GM21825 (cell line): ENCODE measurements at regions not wholly inside any gene's neighbourhood (a gene's known extent, or its start where the extent isn't known, plus 50 kb on each side); places are given as distances from the start of the nearest gene placed in this dataset.
"Not testable (repeated sequence)": the region's sequence is repeated elsewhere in the genome, so short reads cannot be mapped to it uniquely, and the experiment has no call there.

Experiments
- ATAC-seq: cut with Tn5 transposase; IDR thresholded peaks from one replicate; pipeline ENCODE4 v1.9.1; 2021; ENCODE audit warnings: mild to moderate bottlenecking, moderate library complexity; ENCODE audit not compliant: unreplicated experiment

- not testable (repeated sequence) for ATAC-seq
These were observed 129.6 kb downstream of the CRYBB2 start for GRCh38 chr22:25348996-25349395.

- ATAC-seq = no peak
These were observed 131.1 kb downstream of the CRYBB2 start for GRCh38 chr22:25350551-25350971.

GRCh38 chr22:25351631-25352293 is 132.3 kb downstream of the CRYBB2 start:
- no peak for ATAC-seq

- ATAC-seq = no peak
These were observed 132.8 kb downstream of the CRYBB2 start for GRCh38 chr22:25352294-25352680.

GRCh38 chr22:25353516-25354445 is 134.3 kb downstream of the CRYBB2 start:
- no peak for ATAC-seq

GRCh38 chr22:25354456-25354855 is 135.0 kb downstream of the CRYBB2 start:
- ATAC-seq = no peak

GRCh38 chr22:25357132-25357455 is 137.7 kb downstream of the CRYBB2 start:
- ATAC-seq = no peak

- no peak for ATAC-seq
These were observed 138.4 kb downstream of the CRYBB2 start for GRCh38 chr22:25357606-25358420.

- no peak for ATAC-seq
These were observed 139.2 kb downstream of the CRYBB2 start for GRCh38 chr22:25358421-25359170.

- no peak for ATAC-seq
These were observed 140.3 kb downstream of the CRYBB2 start for GRCh38 chr22:25359601-25360261.

- no peak for ATAC-seq
These were observed 141.0 kb downstream of the CRYBB2 start for GRCh38 chr22:25360411-25360810.

GRCh38 chr22:25360891-25361645 is 141.6 kb downstream of the CRYBB2 start:
- no peak for ATAC-seq

- ATAC-seq = no peak
These were observed 142.4 kb downstream of the CRYBB2 start for GRCh38 chr22:25361899-25362214.

- no peak for ATAC-seq
These were observed 142.9 kb downstream of the CRYBB2 start for GRCh38 chr22:25362215-25362882.

- no peak for ATAC-seq
These were observed 143.4 kb downstream of the CRYBB2 start for GRCh38 chr22:25362883-25363240.

GRCh38 chr22:25363474-25363873 is 144.0 kb downstream of the CRYBB2 start:
- no peak for ATAC-seq

GRCh38 chr22:25364281-25364680 is 144.8 kb downstream of the CRYBB2 start:
- no peak for ATAC-seq

GRCh38 chr22:25364736-25365241 is 145.3 kb downstream of the CRYBB2 start:
- no peak for ATAC-seq
